K562 (cell line): ENCODE measurements at regions not wholly inside any gene's neighbourhood (a gene's known extent, or its start where the extent isn't known, plus 50 kb on each side); places are given as distances from the start of the nearest gene placed in this dataset.

Experiments used
- ATAC-seq: fragments of 200-7000 bp; cut with Tn5 transposase; 3 replicates; pipeline ENCODE4 v1.9.1; 2020; ENCODE audit warnings: moderate library complexity
- BruUV-seq: library from RNA; stranded (reverse); fragments of 400-500 nt; replicated peaks from 2 replicates; lab custom pipeline; 2021; lab: Mats Ljungman, UMichigan
- CTCF ChIA-PET: fragments of 300-600 bp; formaldehyde crosslinking; extraction: SDS; loops from one replicate; lab custom pipeline; 2021; ENCODE audit warnings: low intra/inter-chr PET ratio; lab: Yijun Ruan, JAX
- POLR2A ChIA-PET: fragments of 300-600, 350-650 bp; sonication (Branson Sonifier 250); formaldehyde crosslinking; extraction: SDS; loops from one replicate; lab custom pipeline; 2021; ENCODE audit warnings: antibody characterized with exemption, inconsistent platforms; lab: Yijun Ruan, JAX
- DNase-seq, 4 experiments: peaks; one replicate each; pipeline versions ENCODE4 v3.0.0 to v3.0.0-alpha.2; 2011 to 2018; ENCODE audit warnings: low spot score in 3 of 4, mixed read lengths in 3 of 4; ENCODE audit errors: extremely low read depth in 1 of 4
- FAIRE-seq: peaks from 2 replicates; lab custom pipeline; 2011; peaks lifted over from hg19 to GRCh38; lab: Jason Lieb, UNC
- H2AFZ ChIP-seq: 2 replicates; pipeline ENCODE4 v1.6.0; 2011; ENCODE audit warnings: low read depth, low read length, control low read depth, inconsistent platforms
- H3K27ac ChIP-seq: fragments of 200-600 bp; 3 replicates; pipeline ENCODE4 v1.8.0; 2011; ENCODE audit warnings: low read depth, mild to moderate bottlenecking, control low read depth, inconsistent platforms, low read length, moderate library complexity, mixed read lengths; ENCODE audit errors: extremely low read depth
- H3K27me3 ChIP-seq, 2 experiments: fragments of 300-600 bp in 1 of 2; 2 replicates in 1 of 2; 3 replicates in 1 of 2; pipeline versions ENCODE4 v1.6.0 to v1.8.0; 2011; ENCODE audit warnings: inconsistent platforms in 2 of 2, low read length in 2 of 2, mild to moderate bottlenecking in 1 of 2, mixed read lengths in 1 of 2, moderate library complexity in 1 of 2; ENCODE audit not compliant: control insufficient read depth in 2 of 2, insufficient read depth in 2 of 2
- H3K36me3 ChIP-seq: fragments of 300-600 bp; 3 replicates; pipeline ENCODE4 v1.8.0; 2011; ENCODE audit warnings: mild to moderate bottlenecking, low read length, inconsistent platforms; ENCODE audit not compliant: control insufficient read depth, insufficient read depth
- H3K4me1 ChIP-seq, 2 experiments: fragments of 200-600 bp in 1 of 2; replicated peaks in 1 of 2; 2 replicates in 1 of 2; 3 replicates in 1 of 2; pipeline versions ENCODE4 v1.5.1 to v1.8.0; 2011; ENCODE audit warnings: inconsistent platforms in 2 of 2, low read length in 2 of 2, mild to moderate bottlenecking in 1 of 2, mixed read lengths in 1 of 2, moderate library complexity in 1 of 2; ENCODE audit not compliant: control insufficient read depth in 2 of 2, insufficient read depth in 2 of 2
- H3K4me2 ChIP-seq: 2 replicates; pipeline ENCODE4 v1.6.1; 2011; ENCODE audit warnings: low read length, control low read depth, inconsistent platforms, mixed read lengths; ENCODE audit not compliant: insufficient read depth
- H3K4me3 ChIP-seq: fragments of 200-600 bp; sonication (generic), shearing (Covaris generic); 2 replicates; pipeline ENCODE4 v1.5.1; 2016; ENCODE audit warnings: control low read depth, inconsistent platforms
- H3K79me2 ChIP-seq: fragments of 200-600 bp; 3 replicates; pipeline ENCODE4 v1.8.0; 2011; ENCODE audit warnings: low read length, inconsistent platforms; ENCODE audit not compliant: control insufficient read depth, insufficient read depth
- H3K9ac ChIP-seq, 2 experiments: 2 replicates each; pipeline versions ENCODE4 v1.6.0 to v1.6.1; 2011; ENCODE audit warnings: low read depth in 2 of 2, low read length in 2 of 2, control low read depth in 1 of 2, inconsistent platforms in 1 of 2, mild to moderate bottlenecking in 1 of 2, mixed read lengths in 1 of 2; ENCODE audit not compliant: insufficient read depth in 1 of 2
- H3K9me1 ChIP-seq: one replicate; pipeline ENCODE4 v1.6.0; 2011; ENCODE audit warnings: inconsistent platforms, mild to moderate bottlenecking, low read length, moderate library complexity; ENCODE audit not compliant: control insufficient read depth, insufficient read depth
- H3K9me3 ChIP-seq: replicated peaks from 2 replicates; pipeline ENCODE4 v1.5.1; 2011; ENCODE audit warnings: low read depth, low read length, inconsistent platforms; ENCODE audit not compliant: control insufficient read depth, insufficient read depth
- H4K20me1 ChIP-seq: replicated peaks from 2 replicates; pipeline ENCODE4 v1.6.1; 2011; ENCODE audit warnings: low read length, inconsistent platforms, mixed read lengths; ENCODE audit not compliant: control insufficient read depth, insufficient read depth
- BRD4 ChIP-seq: fragments of 200-600 bp; sonication (generic); IDR thresholded peaks from 2 replicates; pipeline ENCODE4 v1.6.1; 2017; ENCODE audit warnings: inconsistent platforms
- BRF2 ChIP-seq: IDR thresholded peaks from 3 replicates; pipeline ENCODE4 v1.6.1; 2011; ENCODE audit warnings: borderline replicate concordance, mild to moderate bottlenecking; ENCODE audit not compliant: insufficient read length, insufficient read depth
- FOXJ2 ChIP-seq: fragments of 200-800 bp; sonication (Bioruptor generic); IDR thresholded peaks from 2 replicates; pipeline ENCODE4 v1.6.1; 2016; ENCODE audit warnings: missing genetic modification characterization, missing compliant biosample characterization
- MNT ChIP-seq, 2 experiments: fragments of 450-650 bp; conservative IDR thresholded peaks; 2 replicates each; pipeline ENCODE4 v1.6.1; 2017; ENCODE audit warnings: mild to moderate bottlenecking in 2 of 2, moderate library complexity in 2 of 2
- MTA1 ChIP-seq: fragments of 450-650 bp; IDR thresholded peaks from 2 replicates; pipeline ENCODE4 v1.6.1; 2017; ENCODE audit warnings: borderline replicate concordance
- NEUROD1 ChIP-seq: fragments of 150-350 bp; IDR thresholded peaks from 2 replicates; pipeline ENCODE4 v1.6.1; 2014; ENCODE audit warnings: borderline replicate concordance, low read length, low read depth; ENCODE audit not compliant: partially characterized antibody
- PHF21A ChIP-seq: fragments of 450-650 bp; IDR thresholded peaks from 2 replicates; pipeline ENCODE4 v1.6.1; 2017; ENCODE audit warnings: low read depth, borderline replicate concordance
- POLR3G ChIP-seq: IDR thresholded peaks from 2 replicates; pipeline ENCODE4 v1.6.1; 2011; ENCODE audit not compliant: insufficient read length, insufficient replicate concordance; ENCODE audit errors: extremely low read depth
- SLC30A9 ChIP-seq: fragments of 250-450 bp; sonication (Bioruptor Pico); IDR thresholded peaks from 2 replicates; pipeline ENCODE4 v1.8.0; 2022; ENCODE audit warnings: mild to moderate bottlenecking, moderate library complexity
- ZBTB2 ChIP-seq: fragments of 450-650 bp; IDR thresholded peaks from 2 replicates; pipeline ENCODE4 v1.6.1; 2016; ENCODE audit warnings: antibody characterized with exemption
- ZBTB5 ChIP-seq: fragments of 450-650 bp; IDR thresholded peaks from 2 replicates; pipeline ENCODE4 v1.6.1; 2017; ENCODE audit warnings: antibody characterized with exemption
- ZBTB9 ChIP-seq: fragments of 450-650 bp; formaldehyde crosslinking; IDR thresholded peaks from 2 replicates; pipeline ENCODE4 v1.4.0; 2020; ENCODE audit warnings: mild to moderate bottlenecking, moderate library complexity
- ZNF217 ChIP-seq: sonication (generic); formaldehyde crosslinking; IDR thresholded peaks from 2 replicates; pipeline ENCODE4 v1.8.0; 2022; ENCODE audit warnings: mild to moderate bottlenecking, missing genetic modification reagents
- ZNF449 ChIP-seq: fragments of 250-450 bp; sonication (Bioruptor Pico); IDR thresholded peaks from 2 replicates; pipeline ENCODE4 v1.8.0; 2022; ENCODE audit warnings: moderate library complexity, mild to moderate bottlenecking, inconsistent platforms
- WGBS: fragments of 100-300 bp; shearing (Covaris generic); methylation state at CpG from one replicate; pipeline ENCODE4 v1.1.6; 2016; ENCODE audit warnings: low coverage, mixed read lengths; ENCODE audit not compliant: insufficient coverage; ENCODE audit errors: missing lambda C conversion rate; 5-methylcytosine and 5-hydroxymethylcytosine counted together
- in situ Hi-C: fragments of 300-500 bp; cut with MboI; formaldehyde crosslinking; loops from 4 replicates; pipeline ENCODE4 v1.15.0; 2018; ENCODE audit warnings: inconsistent platforms, mixed read lengths
- intact Hi-C: fragments of 100-400 bp; cut with micrococcal nuclease; formaldehyde crosslinking; loops from 2 replicates; pipeline ENCODE4 v1.14.2; 2022

GRCh38 chr7:135833642-135834041, 85.0 kb upstream of the FAM180A start:
- no peaks in the 10 kb centered on the region for H3K4me1 ChIP-seq
- intact Hi-C loops (no loop called here), in situ Hi-C loops (no loop called here)
- ATAC-seq (no peak), FAIRE-seq (no peak), DNase-seq (no peak)
- no peak overlapping the region for H3K27ac ChIP-seq
- CTCF ChIA-PET: no interaction called here
- no peaks in the 10 kb centered on the region for H3K79me2 ChIP-seq
- H3K9me1 ChIP-seq: no peaks in the 10 kb centered on the region
- POLR2A ChIA-PET: interaction anchor here (0.7 kb wide), 1 partner anchor 152 kb away, joined by 3 read pairs; no protein-coding TSS in a partner anchor
- no TSS peak for BruUV-seq
- H3K9me3 ChIP-seq: no peaks in the 10 kb centered on the region
- H4K20me1 ChIP-seq: no peaks in the 10 kb centered on the region
- H3K9ac ChIP-seq: no peak overlapping the region
- peaks cover 42 to 46% of the 10 kb centered on the region in 2 experiments for H3K27me3 ChIP-seq
- no peak overlapping the region for H3K4me3 ChIP-seq
- no peak overlapping the region for H2AFZ ChIP-seq
- WGBS: 11% methylated on average over 4 of the region's 4 CpGs
- H3K4me2 ChIP-seq: no peak overlapping the region
- no peaks in the 10 kb centered on the region for H3K36me3 ChIP-seq
- TF ChIP-seq ZBTB2: no peak
- no peak for TF ChIP-seq ZNF217 (CRISPR knock-in tag)
- no peak for TF ChIP-seq MTA1
- TF ChIP-seq ZNF449 (CRISPR knock-in tag): no peak
- no peak for TF ChIP-seq ZBTB5
- no peak for TF ChIP-seq BRF2
- no peak for TF ChIP-seq SLC30A9 (CRISPR knock-in tag)
- no peak for TF ChIP-seq BRD4
- no peak for TF ChIP-seq FOXJ2
- TF ChIP-seq MNT (conservative IDR thresholded peaks at IDR 0.05): no peak
- TF ChIP-seq POLR3G: no peak
- no peak for TF ChIP-seq NEUROD1
- no peak for TF ChIP-seq ZBTB9 (CRISPR knock-in tag)
- TF ChIP-seq PHF21A: no peak
